Vagina (tissue), 2 donors: ENCODE measurements at regions not wholly inside any gene's neighbourhood (a gene's known extent, or its start where the extent isn't known, plus 50 kb on each side); places are given as distances from the start of the nearest gene placed in this dataset.

ENCODE experiments used
- DNase-seq, 2 donors: peaks; one replicate each; pipeline ENCODE4 v3.0.0-alpha.2; 2017; ENCODE audit errors: extremely low spot score in 2 of 2
- H3K27ac ChIP-seq: fragments of 200-600 bp; sonication (generic); one replicate; pipeline ENCODE4 v1.5.1; 2019
- H3K27me3 ChIP-seq: fragments of 200-600 bp; sonication (generic); one replicate; pipeline ENCODE4 v1.5.1; 2019
- H3K36me3 ChIP-seq, 2 donors: fragments of 200-600 bp; sonication (generic); one replicate each; pipeline ENCODE4 v1.5.1; 2017 to 2019
- H3K4me1 ChIP-seq: fragments of 200-600 bp; sonication (generic); one replicate; pipeline ENCODE4 v1.5.1; 2019
- H3K4me3 ChIP-seq, 2 donors: fragments of 200-600 bp; sonication (generic); 1 replicate in 1 of 2; 2 replicates in 1 of 2; pipeline ENCODE4 v1.5.1; 2016 to 2019
- H3K9me3 ChIP-seq: fragments of 200-600 bp; sonication (generic); one replicate; pipeline ENCODE4 v1.5.1; 2019
- POLR2A ChIP-seq, 2 donors: fragments of 450-650 bp; IDR thresholded peaks; one replicate each; pipeline ENCODE4 v1.6.1; 2017; ENCODE audit warnings: antibody characterized with exemption in 2 of 2, mild to moderate bottlenecking in 2 of 2, moderate library complexity in 2 of 2
- POLR2AphosphoS5 ChIP-seq, 2 donors: sonication (generic); formaldehyde crosslinking; IDR thresholded peaks; one replicate each; pipeline ENCODE4 v1.9.0; 2017; ENCODE audit warnings: antibody characterized with exemption in 2 of 2, mild to moderate bottlenecking in 2 of 2, low read depth in 1 of 2; ENCODE audit not compliant: insufficient read depth in 1 of 2
- intact Hi-C: fragments of 100-400 bp; cut with DNase I; formaldehyde crosslinking; loops from one replicate; pipeline ENCODE4 v1.15.1; 2023
- TF ChIP-seq, protein P1 (sequence below), 3 experiments: fragments of 450-650 bp in 2 of 3; fragments of 200-600 bp in 1 of 3; sonication (generic) in 1 of 3; IDR thresholded peaks; one replicate each; pipeline ENCODE4 v1.5.1; 2017 to 2019; ENCODE audit warnings: antibody characterized with exemption in 3 of 3, mild to moderate bottlenecking in 2 of 3, moderate library complexity in 2 of 3

- Histone ChIP-seq H3K9me3 (no peaks in the 10 kb centered on the region), H3K4me3 (no peak overlapping the region)
- no peak for DNase-seq
Observed at GRCh38 chr11:38315151-38315550, 1717.1 kb upstream of the RAG2 start.

GRCh38 chr11:38307455-38307854 is 1709.4 kb upstream of the RAG2 start:
- TF ChIP-seq, protein P1, sequence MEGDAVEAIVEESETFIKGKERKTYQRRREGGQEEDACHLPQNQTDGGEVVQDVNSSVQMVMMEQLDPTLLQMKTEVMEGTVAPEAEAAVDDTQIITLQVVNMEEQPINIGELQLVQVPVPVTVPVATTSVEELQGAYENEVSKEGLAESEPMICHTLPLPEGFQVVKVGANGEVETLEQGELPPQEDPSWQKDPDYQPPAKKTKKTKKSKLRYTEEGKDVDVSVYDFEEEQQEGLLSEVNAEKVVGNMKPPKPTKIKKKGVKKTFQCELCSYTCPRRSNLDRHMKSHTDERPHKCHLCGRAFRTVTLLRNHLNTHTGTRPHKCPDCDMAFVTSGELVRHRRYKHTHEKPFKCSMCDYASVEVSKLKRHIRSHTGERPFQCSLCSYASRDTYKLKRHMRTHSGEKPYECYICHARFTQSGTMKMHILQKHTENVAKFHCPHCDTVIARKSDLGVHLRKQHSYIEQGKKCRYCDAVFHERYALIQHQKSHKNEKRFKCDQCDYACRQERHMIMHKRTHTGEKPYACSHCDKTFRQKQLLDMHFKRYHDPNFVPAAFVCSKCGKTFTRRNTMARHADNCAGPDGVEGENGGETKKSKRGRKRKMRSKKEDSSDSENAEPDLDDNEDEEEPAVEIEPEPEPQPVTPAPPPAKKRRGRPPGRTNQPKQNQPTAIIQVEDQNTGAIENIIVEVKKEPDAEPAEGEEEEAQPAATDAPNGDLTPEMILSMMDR (IDR thresholded peaks at IDR 0.05), result no peak
- TF ChIP-seq POLR2AphosphoS5 (IDR thresholded peaks at IDR 0.05; ENCODE audit: insufficient read depth in 1 of 2, low read depth in 1 of 2) (no peak), POLR2A (IDR thresholded peaks at IDR 0.05) (no peak)
- DNase-seq, result no peak
- H3K4me1 ChIP-seq, result no peaks in the 10 kb centered on the region
- H3K36me3 ChIP-seq, result no peaks in the 10 kb centered on the region
- no peak overlapping the region for H3K27ac ChIP-seq
- H3K9me3 ChIP-seq, result no peaks in the 10 kb centered on the region
- no peak overlapping the region for H3K4me3 ChIP-seq
- no peaks in the 10 kb centered on the region for H3K27me3 ChIP-seq
- intact Hi-C loops, result no loop called here

More at GRCh38 chr11:38315151-38315550, 1717.1 kb upstream of the RAG2 start:
- Histone ChIP-seq H3K36me3 (no peaks in the 10 kb centered on the region), H3K27me3 (no peaks in the 10 kb centered on the region), H3K27ac (no peak overlapping the region), H3K4me1 (no peaks in the 10 kb centered on the region)
- intact Hi-C loops, result no loop called here
- TF ChIP-seq, protein P1 (IDR thresholded peaks at IDR 0.05), result no peak
- no peak for TF ChIP-seq POLR2AphosphoS5 (IDR thresholded peaks at IDR 0.05; ENCODE audit: insufficient read depth in 1 of 2, low read depth in 1 of 2)
- TF ChIP-seq POLR2A (IDR thresholded peaks at IDR 0.05), result no peak

GRCh38 chr11:38305682-38306081 is 1707.6 kb upstream of the RAG2 start:
- DNase-seq, result no peak

DNA sequence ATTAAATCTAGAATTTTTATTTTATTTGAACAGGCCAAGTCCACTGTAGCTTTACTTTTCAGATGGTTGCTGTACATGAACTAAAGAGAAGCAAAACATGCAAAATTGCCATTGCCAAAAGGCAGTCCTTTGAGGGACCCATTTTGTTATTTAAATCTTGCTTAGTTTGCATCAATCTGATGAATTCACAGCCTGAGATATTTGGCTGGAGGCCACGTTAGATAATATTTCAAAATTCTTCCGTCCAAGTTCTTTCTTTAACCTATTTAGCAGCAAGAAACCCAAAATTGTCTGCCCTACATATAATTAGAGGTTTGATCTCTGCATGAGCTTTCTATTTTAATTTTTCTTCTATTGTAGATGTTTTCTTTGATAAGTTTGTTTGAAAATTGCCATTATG is 1706.9 kb upstream of the RAG2 start:
- Histone ChIP-seq H3K4me1 (no peaks in the 10 kb centered on the region), H3K4me3 (no peak overlapping the region), H3K9me3 (no peaks in the 10 kb centered on the region), H3K36me3 (no peaks in the 10 kb centered on the region), H3K27me3 (no peaks in the 10 kb centered on the region), H3K27ac (no peak overlapping the region)
- no peak for TF ChIP-seq POLR2AphosphoS5 (IDR thresholded peaks at IDR 0.05; ENCODE audit: insufficient read depth in 1 of 2, low read depth in 1 of 2)
- TF ChIP-seq POLR2A (IDR thresholded peaks at IDR 0.05), result no peak
- TF ChIP-seq, protein P1 (IDR thresholded peaks at IDR 0.05), result no peak
- no peak for DNase-seq
- intact Hi-C loops, result no loop called here

More at GRCh38 chr11:38305682-38306081, 1707.6 kb upstream of the RAG2 start:
- Histone ChIP-seq H3K4me1 (no peaks in the 10 kb centered on the region), H3K4me3 (no peak overlapping the region), H3K27me3 (no peaks in the 10 kb centered on the region), H3K36me3 (no peaks in the 10 kb centered on the region), H3K27ac (no peak overlapping the region), H3K9me3 (no peaks in the 10 kb centered on the region)
- TF ChIP-seq POLR2A (IDR thresholded peaks at IDR 0.05), result no peak
- TF ChIP-seq, protein P1 (IDR thresholded peaks at IDR 0.05), result no peak
- intact Hi-C loops, result no loop called here

DNA sequence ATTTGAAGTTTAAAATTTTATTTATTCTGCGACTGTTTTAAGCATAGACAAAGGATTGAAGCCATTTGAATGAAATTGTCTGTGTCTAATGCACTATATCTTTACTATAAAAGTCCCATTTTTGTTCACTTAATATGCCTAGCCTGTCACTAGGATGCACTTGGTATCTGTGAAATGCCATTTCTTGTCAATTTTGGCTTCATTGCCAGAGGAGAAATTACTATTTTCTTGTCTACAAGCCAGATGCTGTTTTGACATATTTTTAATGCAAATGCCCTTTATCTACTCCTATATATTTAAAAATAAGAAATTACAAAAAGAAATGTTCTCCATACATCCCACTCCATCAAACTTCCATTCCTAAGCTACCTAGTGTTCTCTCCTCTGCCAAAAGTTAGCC is 1704.5 kb upstream of the RAG2 start:
- H3K9me3 ChIP-seq, result no peaks in the 10 kb centered on the region
- H3K4me1 ChIP-seq, result no peaks in the 10 kb centered on the region
- H3K36me3 ChIP-seq, result no peaks in the 10 kb centered on the region
- no peak overlapping the region for H3K27ac ChIP-seq
- no peak for TF ChIP-seq POLR2AphosphoS5 (IDR thresholded peaks at IDR 0.05; ENCODE audit: insufficient read depth in 1 of 2, low read depth in 1 of 2)
- TF ChIP-seq, protein P1 (IDR thresholded peaks at IDR 0.05), result no peak
- TF ChIP-seq POLR2A (IDR thresholded peaks at IDR 0.05), result no peak
- no peaks in the 10 kb centered on the region for H3K27me3 ChIP-seq
- H3K4me3 ChIP-seq, result no peak overlapping the region
- DNase-seq, result no peak
- intact Hi-C loops, result no loop called here
